GM23248 (cell line): ENCODE measurements at regions not wholly inside any gene's neighbourhood (a gene's known extent, or its start where the extent isn't known, plus 50 kb on each side); places are given as distances from the start of the nearest gene placed in this dataset.
A peak's percentile ranks its signal among the peaks of the same experiment; 100 is the strongest.
"Not testable (repeated sequence)": the region's sequence is repeated elsewhere in the genome, so short reads cannot be mapped to it uniquely, and the experiment has no call there.

Experiments
- DNase-seq: peaks from one replicate; pipeline ENCODE4 v3.0.0-alpha.2; 2015
- H2AFZ ChIP-seq: fragments of 200-600 bp; sonication (generic); 2 replicates; pipeline ENCODE4 v1.6.1; 2016; ENCODE audit warnings: antibody characterized with exemption
- H3F3A ChIP-seq: fragments of 200-600 bp; sonication (generic); 2 replicates; pipeline ENCODE4 v1.6.1; 2016; ENCODE audit warnings: mild to moderate bottlenecking, antibody characterized with exemption, mixed run types; ENCODE audit not compliant: insufficient read depth
- H3K27ac ChIP-seq: fragments of 200-600 bp; sonication (generic); 2 replicates; pipeline ENCODE4 v1.5.1; 2016; ENCODE audit warnings: mild to moderate bottlenecking
- H3K27me3 ChIP-seq: fragments of 200-600 bp; sonication (generic); replicated peaks from 2 replicates; pipeline ENCODE4 v1.6.1; 2016; ENCODE audit warnings: mild to moderate bottlenecking; ENCODE audit not compliant: insufficient read depth
- H3K36me3 ChIP-seq: fragments of 200-600 bp; sonication (generic); 2 replicates; pipeline ENCODE4 v1.6.1; 2016; ENCODE audit warnings: low read depth, mild to moderate bottlenecking
- H3K4me1 ChIP-seq: fragments of 200-600 bp; sonication (generic); 2 replicates; pipeline ENCODE4 v1.6.1; 2016; ENCODE audit warnings: mild to moderate bottlenecking; ENCODE audit not compliant: insufficient read depth
- H3K4me2 ChIP-seq: fragments of 200-600 bp; sonication (generic); one replicate; pipeline ENCODE4 v1.6.1; 2016; ENCODE audit warnings: mild to moderate bottlenecking; ENCODE audit not compliant: unreplicated experiment
- H3K4me3 ChIP-seq: fragments of 200-600 bp; sonication (generic); 2 replicates; pipeline ENCODE4 v1.5.1; 2016; ENCODE audit warnings: mild to moderate bottlenecking
- H3K79me2 ChIP-seq: fragments of 200-600 bp; sonication (generic); 2 replicates; pipeline ENCODE4 v1.6.1; 2016; ENCODE audit warnings: mild to moderate bottlenecking; ENCODE audit not compliant: insufficient read depth
- H3K9ac ChIP-seq: fragments of 200-600 bp; sonication (generic); 2 replicates; pipeline ENCODE4 v1.6.1; 2016; ENCODE audit warnings: mild to moderate bottlenecking
- H3K9me2 ChIP-seq: fragments of 200-600 bp; sonication (generic); 2 replicates; pipeline ENCODE4 v1.6.1; 2016; ENCODE audit warnings: mixed run types, mild to moderate bottlenecking, moderate library complexity; ENCODE audit not compliant: insufficient read depth
- H3K9me3 ChIP-seq: fragments of 200-600 bp; sonication (generic); one replicate; pipeline ENCODE4 v1.6.1; 2017; ENCODE audit warnings: low read depth
- H4K20me1 ChIP-seq: fragments of 200-600 bp; sonication (generic); 2 replicates; pipeline ENCODE4 v1.6.0; 2016; ENCODE audit not compliant: insufficient read depth
- EZH2 ChIP-seq: fragments of 200-600 bp; sonication (generic); IDR thresholded peaks from 2 replicates; pipeline ENCODE4 v1.6.1; 2018; ENCODE audit warnings: antibody characterized with exemption, mild to moderate bottlenecking; ENCODE audit not compliant: insufficient read depth, poor library complexity, severe bottlenecking
- EZH2phosphoT487 ChIP-seq: fragments of 200-600 bp; sonication (generic); IDR thresholded peaks from 2 replicates; pipeline ENCODE4 v1.6.1; 2018; ENCODE audit warnings: antibody characterized with exemption, moderate library complexity, mild to moderate bottlenecking, low read depth; ENCODE audit not compliant: insufficient read depth
- WGBS, 2 experiments: methylation state at CpG; one replicate each; pipeline ENCODE4 v1.1.6; 2015 to 2017; ENCODE audit warnings: low lambda C conversion rate in 2 of 2, low coverage in 1 of 2; ENCODE audit errors: missing lambda C conversion rate in 2 of 2; 5-methylcytosine and 5-hydroxymethylcytosine counted together
- in situ Hi-C: fragments of 300-500 bp; cut with MboI; formaldehyde crosslinking; loops from 2 replicates; pipeline ENCODE4 v1.15.0; 2020

DNA sequence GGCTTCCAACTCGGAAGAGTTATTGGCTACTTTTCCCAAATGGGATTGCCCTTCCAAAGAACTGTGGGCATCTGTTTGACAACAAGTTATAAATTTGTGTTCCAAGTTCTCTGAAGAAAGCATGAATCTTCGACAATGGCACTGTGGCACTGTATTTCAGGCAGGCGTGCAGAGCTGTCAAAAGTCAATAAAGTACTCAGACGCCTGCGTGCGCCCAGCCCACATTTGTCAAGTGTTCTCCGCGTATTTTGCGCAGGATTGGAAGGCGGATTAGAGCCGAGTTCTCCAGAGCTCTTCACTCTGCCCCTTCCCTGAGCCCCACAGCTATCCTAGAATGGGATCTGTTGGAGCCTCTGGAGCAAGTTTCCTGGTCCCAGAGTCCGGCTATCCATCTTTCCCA is 103.2 kb downstream of the SLC25A47 start:
- H3K4me2 ChIP-seq, result no peak overlapping the region
- H3K27ac ChIP-seq, result no peak overlapping the region
- no peaks in the 10 kb centered on the region for H3K9me3 ChIP-seq
- no peak for DNase-seq
- no peaks in the 10 kb centered on the region for H4K20me1 ChIP-seq
- peaks cover 52% of the 10 kb centered on the region for H3K79me2 ChIP-seq
- H3K27me3 ChIP-seq, result no peaks in the 10 kb centered on the region
- H2AFZ ChIP-seq, result no peak overlapping the region
- H3K36me3 ChIP-seq, result no peaks in the 10 kb centered on the region
- in situ Hi-C loops, result no loop called here
- H3K9ac ChIP-seq, result no peak overlapping the region
- WGBS, 2 experiments, result 87 to 94% methylated on average over 12 of the region's 12 CpGs
- TF ChIP-seq EZH2, result no peak
- no peak for TF ChIP-seq EZH2phosphoT487
- peaks cover 23% of the 10 kb centered on the region for H3K4me1 ChIP-seq
- H3F3A ChIP-seq, result no peaks in the 10 kb centered on the region
- H3K4me3 ChIP-seq, result no peak overlapping the region
- no peaks in the 10 kb centered on the region for H3K9me2 ChIP-seq

DNA sequence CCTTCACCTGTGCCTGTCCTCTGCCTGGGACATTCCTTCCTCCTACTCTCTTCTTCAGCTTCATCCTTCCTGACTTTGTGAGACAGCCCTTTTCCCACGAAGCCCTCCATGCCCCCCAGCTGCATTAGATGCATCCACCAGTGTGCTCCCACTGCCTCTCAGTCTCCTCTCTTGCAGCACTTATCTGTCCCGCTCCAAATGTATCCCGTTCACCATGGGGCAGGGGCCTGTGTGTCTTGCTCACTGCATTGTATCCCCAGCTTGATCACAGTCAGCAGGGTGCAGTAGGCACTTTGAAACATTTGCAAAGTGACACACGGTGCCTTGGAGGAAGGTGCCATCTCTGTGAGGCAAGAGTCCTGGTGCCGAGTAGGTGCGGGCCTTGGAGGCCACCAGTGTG is 104.0 kb downstream of the SLC25A47 start:
- TF ChIP-seq EZH2 (no peak), EZH2phosphoT487 (no peak)
- no peak overlapping the region for H3K4me2 ChIP-seq
- no peak overlapping the region for H2AFZ ChIP-seq
- no peaks in the 10 kb centered on the region for H3K27me3 ChIP-seq
- no peak overlapping the region for H3K4me3 ChIP-seq
- H3K4me1 ChIP-seq, result peaks cover 23% of the 10 kb centered on the region
- in situ Hi-C loops, result no loop called here
- H3K9me3 ChIP-seq, result no peaks in the 10 kb centered on the region
- no peak overlapping the region for H3K9ac ChIP-seq
- no peaks in the 10 kb centered on the region for H3F3A ChIP-seq
- 92 to 95% methylated on average over 6 of the region's 6 CpGs for WGBS, 2 experiments
- H3K9me2 ChIP-seq, result no peaks in the 10 kb centered on the region
- peaks cover 44% of the 10 kb centered on the region for H3K79me2 ChIP-seq
- no peak overlapping the region for H3K27ac ChIP-seq
- H3K36me3 ChIP-seq, result no peaks in the 10 kb centered on the region
- H4K20me1 ChIP-seq, result no peaks in the 10 kb centered on the region
- no peak for DNase-seq

DNA sequence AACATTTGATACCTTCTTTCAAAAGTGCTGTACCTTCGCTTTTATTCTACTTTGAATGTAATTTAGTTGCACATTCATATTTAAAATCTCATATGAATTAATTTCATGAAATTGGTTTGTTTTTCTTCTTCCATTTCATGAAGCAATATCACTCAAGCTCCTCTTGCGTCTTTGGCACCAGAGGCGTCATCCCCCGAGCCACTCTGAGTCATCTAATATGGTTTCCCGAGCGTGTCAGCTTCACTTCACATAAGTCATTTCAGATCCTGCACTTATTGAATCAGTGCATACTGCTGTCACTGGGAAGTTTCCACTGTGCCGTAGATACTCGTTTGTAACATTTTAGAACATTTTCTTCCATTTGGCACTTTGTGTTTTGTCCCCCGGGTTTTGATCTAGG is 105.6 kb downstream of the SLC25A47 start:
- Histone ChIP-seq H3K9me2 (no peaks in the 10 kb centered on the region), H2AFZ (no peak overlapping the region), H3K4me3 (no peak overlapping the region), H3K79me2 (peaks cover 38% of the 10 kb centered on the region), H4K20me1 (no peaks in the 10 kb centered on the region), H3K36me3 (no peaks in the 10 kb centered on the region), H3K9me3 (no peaks in the 10 kb centered on the region), H3K4me1 (peaks cover 11% of the 10 kb centered on the region), H3K27me3 (no peaks in the 10 kb centered on the region), H3K4me2 (peak overlapping the region; percentile 32), H3F3A (no peaks in the 10 kb centered on the region; the same call in 1 of the 2 replicates), H3K9ac (peak overlapping the region; percentile 40), H3K27ac (0 out of 2 replicates have a peak overlapping the region, but pooled peaks have one; percentile 20)
- in situ Hi-C loops, result no loop called here
- peak; percentile 92 for DNase-seq
- WGBS, 2 experiments, result 36 to 40% methylated on average over 9 of the region's 9 CpGs
- TF ChIP-seq EZH2, result no peak
- TF ChIP-seq EZH2phosphoT487, result no peak

DNA sequence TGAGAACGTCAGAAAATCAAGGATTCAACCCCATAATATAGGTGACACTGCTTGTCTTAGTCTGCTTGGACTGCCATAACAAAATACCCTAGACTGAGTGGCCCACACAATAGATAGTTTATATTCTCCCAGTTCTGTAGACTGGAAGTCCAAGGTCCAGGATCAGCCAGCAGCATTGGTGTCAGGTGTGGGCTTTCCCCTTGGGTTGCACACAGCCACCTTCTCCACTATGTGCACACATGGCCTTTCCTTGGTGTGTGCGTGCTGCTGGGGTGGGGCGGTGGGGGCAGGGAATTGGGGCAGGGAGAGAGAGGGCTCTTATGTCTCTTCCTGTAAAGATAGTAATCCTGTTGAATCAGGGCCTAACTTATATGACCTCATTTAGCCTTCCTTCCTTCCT is 106.4 kb downstream of the SLC25A47 start:
- no peak overlapping the region for H3K4me2 ChIP-seq
- no peaks in the 10 kb centered on the region for H3K27me3 ChIP-seq
- no peak overlapping the region for H3K9ac ChIP-seq
- no peak overlapping the region for H2AFZ ChIP-seq
- H3K4me1 ChIP-seq, result peaks cover 11% of the 10 kb centered on the region
- H4K20me1 ChIP-seq, result no peaks in the 10 kb centered on the region
- peaks cover 41% of the 10 kb centered on the region for H3K79me2 ChIP-seq
- H3K27ac ChIP-seq, result no peak overlapping the region
- no peak for TF ChIP-seq EZH2phosphoT487
- TF ChIP-seq EZH2, result no peak
- H3K9me3 ChIP-seq, result no peaks in the 10 kb centered on the region
- no peaks in the 10 kb centered on the region for H3K9me2 ChIP-seq
- DNase-seq, result no peak
- WGBS, 2 experiments, result 100% methylated on average over 3 of the region's 3 CpGs
- in situ Hi-C loops, result no loop called here
- H3K4me3 ChIP-seq, result no peak overlapping the region
- H3F3A ChIP-seq, result no peaks in the 10 kb centered on the region; the same call in 1 of the 2 replicates
- H3K36me3 ChIP-seq, result no peaks in the 10 kb centered on the region

DNA sequence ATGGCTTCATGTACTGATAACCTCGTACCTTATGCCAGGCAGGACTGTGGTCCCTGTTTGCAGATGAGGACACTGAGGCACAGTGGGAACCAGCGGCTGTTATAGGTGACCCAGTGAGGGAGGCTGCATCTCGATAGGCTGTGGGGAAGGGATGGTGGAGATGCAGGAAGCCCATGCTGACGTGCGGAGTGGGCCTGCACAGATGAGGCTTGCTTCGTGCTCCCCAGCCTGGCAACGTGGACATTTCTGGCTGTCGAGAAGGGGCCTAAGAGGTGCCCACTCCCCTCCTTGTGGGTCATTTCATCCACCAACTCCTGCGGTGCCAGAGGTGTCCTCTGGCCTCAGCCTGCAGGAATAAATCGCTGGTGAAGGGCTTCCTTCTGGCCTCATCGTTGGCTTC is 107.4 kb downstream of the SLC25A47 start:
- Histone ChIP-seq H3K27me3 (no peaks in the 10 kb centered on the region), H4K20me1 (no peaks in the 10 kb centered on the region), H3K9me2 (no peaks in the 10 kb centered on the region), H3K36me3 (no peaks in the 10 kb centered on the region), H3K9me3 (no peaks in the 10 kb centered on the region), H3K4me1 (peaks cover 11% of the 10 kb centered on the region), H3F3A (no peaks in the 10 kb centered on the region; the same call in 1 of the 2 replicates), H3K4me3 (no peak overlapping the region), H3K9ac (no peak overlapping the region), H3K79me2 (peaks cover 42% of the 10 kb centered on the region), H2AFZ (no peak overlapping the region), H3K4me2 (no peak overlapping the region), H3K27ac (no peak overlapping the region)
- 88 to 90% methylated on average over 11 of the region's 11 CpGs for WGBS, 2 experiments
- TF ChIP-seq EZH2phosphoT487, result no peak
- no peak for TF ChIP-seq EZH2
- in situ Hi-C loops, result no loop called here
- no peak for DNase-seq

DNA sequence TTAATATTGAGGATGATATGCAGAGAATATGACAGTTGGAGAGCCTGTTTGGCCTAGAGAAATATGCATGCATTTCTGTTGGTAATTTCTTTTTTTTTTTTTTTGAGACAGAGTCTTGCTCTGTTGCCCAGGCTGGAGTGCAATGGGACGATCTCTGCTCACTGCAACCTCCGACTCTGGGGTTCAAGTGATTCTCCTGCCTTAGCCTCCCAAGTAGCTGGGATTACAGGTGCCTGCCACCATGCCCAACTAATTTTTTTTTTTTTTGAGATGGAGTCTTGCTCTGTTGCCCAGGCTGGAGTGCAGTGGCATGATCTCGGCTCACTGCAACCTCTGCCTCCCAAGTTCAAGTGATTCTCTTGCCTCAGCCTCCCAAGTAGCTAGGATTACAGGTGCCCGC is 108.3 kb downstream of the SLC25A47 start:
- H3K27ac ChIP-seq, H4K20me1 ChIP-seq, H3K4me2 ChIP-seq, H3F3A ChIP-seq, H2AFZ ChIP-seq, DNase-seq, H3K36me3 ChIP-seq, H3K9me3 ChIP-seq, H3K9ac ChIP-seq, H3K4me3 ChIP-seq, H3K9me2 ChIP-seq, H3K27me3 ChIP-seq, in situ Hi-C loops: not testable (repeated sequence)
- Histone ChIP-seq H3K79me2 (peaks cover 41% of the 10 kb centered on the region), H3K4me1 (peaks cover 11% of the 10 kb centered on the region)
- 92 to 94% methylated on average over 4 of the region's 4 CpGs for WGBS, 2 experiments
